Epithelial cell of prostate (primary cell): ENCODE measurements at regions not wholly inside any gene's neighbourhood (a gene's known extent, or its start where the extent isn't known, plus 50 kb on each side); places are given as distances from the start of the nearest gene placed in this dataset.

Source experiments
- DNase-seq: peaks from one replicate; pipeline ENCODE4 v3.0.0-alpha.2; 2011; ENCODE audit warnings: low read depth, low spot score
- H3K27ac ChIP-seq: fragments of 450-650 bp; 2 replicates; pipeline ENCODE4 v1.5.1; 2017; ENCODE audit warnings: mild to moderate bottlenecking

DNA sequence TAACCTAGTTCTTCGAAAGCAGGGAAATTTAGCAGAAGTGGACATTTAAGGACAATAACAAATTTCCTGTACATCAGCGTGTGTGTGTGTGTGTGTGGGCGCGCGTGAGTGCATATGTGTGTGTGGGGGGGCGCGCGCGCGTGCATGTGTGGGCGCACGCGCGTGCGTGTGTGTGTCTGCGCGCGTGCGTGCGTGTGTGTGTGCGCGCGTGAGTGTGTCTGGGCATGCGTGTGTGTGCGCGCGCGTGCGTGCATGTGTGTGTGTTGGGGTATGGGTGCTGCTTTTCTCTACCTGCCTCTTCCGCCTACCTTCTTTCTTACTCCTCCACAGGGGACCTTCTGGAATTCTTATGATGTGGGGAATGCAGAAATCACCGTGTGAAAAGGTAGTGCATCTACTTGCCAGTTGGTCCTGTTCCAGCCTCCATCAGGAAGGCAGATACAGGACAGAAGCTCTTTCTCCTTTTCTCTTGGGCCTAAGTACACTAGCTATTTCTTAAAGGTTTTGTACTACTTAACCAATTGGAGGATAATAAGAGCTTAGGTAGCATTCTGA, 165.4 kb upstream of the KCNK2 start:
- H3K27ac ChIP-seq: no peak overlapping the region
- DNase-seq: no peak

DNA sequence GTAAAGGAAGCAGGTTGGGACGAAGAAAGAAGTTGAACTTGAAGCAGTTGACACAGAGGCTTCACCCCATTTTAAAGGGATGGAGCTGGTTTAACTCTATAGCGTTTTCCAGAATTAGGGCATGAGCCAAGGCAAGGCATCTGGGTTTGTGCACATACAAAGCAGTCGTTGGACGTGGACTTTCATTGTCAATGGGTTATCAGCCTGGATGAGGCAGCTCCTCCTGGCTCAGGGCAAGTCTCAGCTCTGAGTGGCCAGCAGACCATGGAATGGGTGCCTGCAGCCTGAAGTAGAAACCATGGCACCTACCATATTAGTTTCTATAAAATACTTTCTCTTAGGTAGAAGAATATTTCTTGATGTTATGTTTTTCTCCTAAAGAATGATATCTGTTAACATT, 163.8 kb upstream of the KCNK2 start:
- H3K27ac ChIP-seq: no peak overlapping the region
- DNase-seq: no peak

DNA sequence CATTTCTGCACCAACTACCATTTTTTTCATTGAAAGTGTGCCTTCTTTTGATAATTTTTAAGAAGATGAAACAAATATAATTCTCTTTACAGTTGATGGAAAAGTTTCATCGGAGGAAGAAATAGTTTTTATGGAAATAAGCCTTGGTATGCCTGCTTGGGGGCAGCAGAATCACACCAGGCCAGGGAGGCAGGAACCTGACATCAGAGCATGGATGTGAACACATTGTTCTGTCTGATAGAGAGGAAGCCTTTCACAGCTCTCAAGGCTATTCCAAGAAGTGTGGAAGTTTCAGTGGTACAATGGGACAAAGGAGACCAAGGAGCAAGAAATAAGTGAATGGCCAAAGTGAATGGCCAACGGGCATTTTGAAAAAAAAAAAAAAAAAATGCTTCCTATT, 162.2 kb upstream of the KCNK2 start:
- no peak for DNase-seq
- H3K27ac ChIP-seq: no peak overlapping the region

GRCh38 chr1:214923278-214923915, 159.1 kb upstream of the KCNK2 start:
- DNase-seq: no peak
- no peak overlapping the region for H3K27ac ChIP-seq

DNA sequence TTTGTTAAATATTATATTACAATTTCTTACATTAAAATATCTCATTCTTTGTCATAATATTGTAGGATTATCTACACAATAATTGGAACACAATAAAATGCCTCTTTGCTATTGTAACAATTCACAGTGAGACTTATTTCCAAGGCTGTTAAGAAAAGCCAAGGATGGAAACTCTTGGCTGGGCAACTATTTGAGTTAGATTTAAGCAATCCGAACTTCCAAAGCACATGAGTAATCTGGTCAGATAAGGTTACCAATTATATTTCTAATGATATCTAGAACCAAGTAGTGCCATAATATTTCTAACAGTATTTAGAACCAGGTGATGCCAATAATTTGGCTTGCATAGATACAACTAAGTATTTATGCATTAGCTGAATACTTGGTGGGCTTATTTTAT, 154.7 kb upstream of the KCNK2 start:
- no peak for DNase-seq
- H3K27ac ChIP-seq: no peak overlapping the region

DNA sequence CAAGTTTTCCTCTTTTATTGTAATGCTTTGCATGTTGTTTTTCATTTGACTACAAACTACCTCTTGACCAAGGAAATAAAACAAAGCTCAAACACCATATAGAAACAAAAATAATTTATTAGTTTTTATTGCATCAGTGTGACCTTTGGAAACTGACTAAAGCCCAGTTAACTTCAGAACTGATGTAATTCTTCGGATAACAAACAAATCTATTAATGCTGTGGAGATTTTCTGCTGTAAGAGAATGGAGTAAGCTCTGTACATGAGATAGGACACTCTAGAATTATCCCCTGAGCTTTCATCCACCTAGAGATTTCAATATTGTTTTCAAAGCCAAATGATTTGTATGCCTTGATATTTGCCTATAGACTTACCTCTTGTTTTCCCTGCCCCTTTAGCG, 154.0 kb upstream of the KCNK2 start:
- no peak overlapping the region for H3K27ac ChIP-seq

DNA sequence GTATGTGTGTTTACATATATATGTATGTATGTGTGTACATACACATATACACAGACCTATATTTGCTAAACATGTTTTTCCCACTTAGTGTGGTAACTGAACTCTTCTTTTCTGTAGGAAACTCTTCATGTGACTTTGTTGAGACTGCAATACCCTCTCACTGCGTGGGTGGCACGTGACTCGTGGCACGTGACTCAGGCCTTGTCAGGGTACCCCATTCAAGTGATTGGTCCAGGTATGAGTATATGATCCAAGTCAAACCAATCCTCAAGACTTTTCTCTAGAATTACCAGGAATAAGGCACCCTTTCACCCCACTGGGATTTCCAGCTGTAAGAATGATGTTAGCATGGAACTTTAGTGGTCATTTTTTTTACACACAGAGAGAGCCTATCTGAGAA, 149.2 kb upstream of the KCNK2 start:
- no peak for DNase-seq
- no peak overlapping the region for H3K27ac ChIP-seq

More for the DNA sequence above, 154.0 kb upstream of the KCNK2 start:
- DNase-seq: no peak

- no peak for DNase-seq
- no peak overlapping the region for H3K27ac ChIP-seq
These were observed 148.5 kb upstream of the KCNK2 start for GRCh38 chr1:214934045-214934444.

GRCh38 chr1:214935258-214935657, 147.3 kb upstream of the KCNK2 start:
- no peak overlapping the region for H3K27ac ChIP-seq
- DNase-seq: no peak

DNA sequence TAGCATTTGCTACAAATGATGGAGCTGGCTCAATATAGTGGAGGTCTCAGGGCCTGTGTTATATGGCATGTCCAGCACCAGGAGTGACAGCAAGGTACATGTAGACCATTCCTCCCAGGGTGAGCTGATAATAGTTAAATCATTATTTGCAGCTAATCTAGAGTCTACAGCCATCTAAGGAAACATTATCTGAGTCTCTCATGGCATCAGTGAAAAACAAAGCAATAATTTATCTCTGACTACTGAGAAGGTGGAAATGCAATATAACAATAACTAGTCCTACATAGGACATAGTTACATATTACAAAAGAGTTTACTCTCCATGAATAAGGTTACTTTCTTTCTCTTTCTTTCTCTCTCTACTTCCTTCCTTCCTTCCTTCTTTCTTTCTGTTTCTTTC, 143.4 kb upstream of the KCNK2 start:
- no peak for DNase-seq
- H3K27ac ChIP-seq: no peak overlapping the region

GRCh38 chr1:214941061-214941460, 141.5 kb upstream of the KCNK2 start:
- no peak for DNase-seq
- H3K27ac ChIP-seq: no peak overlapping the region

DNA sequence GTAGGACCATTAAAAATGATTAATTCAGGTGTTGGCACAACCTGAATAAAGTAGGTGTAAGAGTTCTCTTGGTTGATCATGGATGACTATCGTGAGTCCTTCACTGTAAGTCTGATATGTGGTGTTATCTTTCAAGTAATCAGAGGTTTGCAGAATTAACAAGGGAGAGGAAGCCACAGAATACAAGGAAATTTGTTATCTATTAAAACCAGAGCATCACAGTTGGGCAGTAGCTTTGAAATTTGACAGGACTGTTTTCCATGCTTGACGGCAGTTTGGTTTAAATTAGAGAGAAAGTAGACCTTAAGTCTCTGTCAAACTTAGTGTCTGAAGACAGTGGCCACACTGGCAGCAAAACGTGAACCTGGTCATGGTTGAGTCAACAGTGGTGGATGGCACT, 139.5 kb upstream of the KCNK2 start:
- no peak overlapping the region for H3K27ac ChIP-seq
- no peak for DNase-seq

GRCh38 chr1:214946615-214947014, 135.9 kb upstream of the KCNK2 start:
- H3K27ac ChIP-seq: no peak overlapping the region
- DNase-seq: no peak

DNA sequence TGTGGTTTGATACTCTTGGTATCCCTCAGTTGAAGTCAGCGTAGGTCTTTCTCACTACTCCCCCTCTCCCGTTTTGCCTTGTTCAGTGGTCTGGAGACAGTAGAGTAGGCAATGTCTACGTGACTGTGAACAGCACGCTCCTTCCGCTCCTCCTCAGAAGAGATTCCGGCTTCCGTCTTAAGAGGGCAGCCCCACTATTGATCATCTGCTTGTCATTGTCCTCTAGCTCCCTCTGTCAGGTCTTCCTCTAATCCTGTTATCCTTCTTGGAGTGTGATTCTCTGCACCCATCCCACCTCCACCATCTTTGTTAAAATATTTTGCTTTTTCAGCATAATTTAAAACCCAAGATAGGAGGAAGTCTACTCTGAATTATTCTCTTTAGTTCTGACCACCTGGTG, 129.9 kb upstream of the KCNK2 start:
- no peak overlapping the region for H3K27ac ChIP-seq
- DNase-seq: no peak

- DNase-seq: no peak
- no peak overlapping the region for H3K27ac ChIP-seq
These were observed 128.5 kb upstream of the KCNK2 start for GRCh38 chr1:214953901-214954616.

- no peak for DNase-seq
- H3K27ac ChIP-seq: no peak overlapping the region
These were observed 128.0 kb upstream of the KCNK2 start for GRCh38 chr1:214954617-214954949.

- peak overlapping the region; percentile 81 for H3K27ac ChIP-seq
- peak; percentile 62 for DNase-seq
These were observed 125.0 kb upstream of the KCNK2 start for GRCh38 chr1:214957330-214958137.

DNA sequence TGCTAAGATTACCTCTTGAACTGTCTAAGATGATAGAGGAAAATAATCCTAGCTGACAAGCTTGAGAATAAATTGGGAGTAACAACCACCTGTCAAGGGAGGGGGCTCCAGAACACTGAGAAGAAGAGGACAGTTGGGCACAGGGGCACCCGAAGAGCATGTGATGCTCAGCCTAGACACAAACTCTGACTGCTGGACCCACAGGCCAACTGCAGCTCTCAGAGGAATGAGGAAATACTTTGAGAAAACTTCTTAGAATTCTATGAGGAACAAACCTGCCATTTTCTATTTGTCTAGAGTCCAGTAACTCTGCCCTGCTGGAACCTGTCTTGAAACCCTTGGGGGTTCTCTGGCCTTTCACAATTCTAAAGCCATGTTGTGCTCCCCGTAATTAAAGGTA, 124.1 kb upstream of the KCNK2 start:
- peak overlapping the region; percentile 81 for H3K27ac ChIP-seq
- no peak for DNase-seq

GRCh38 chr1:214966346-214966745, 116.2 kb upstream of the KCNK2 start:
- no peak for DNase-seq
- no peak overlapping the region for H3K27ac ChIP-seq

DNA sequence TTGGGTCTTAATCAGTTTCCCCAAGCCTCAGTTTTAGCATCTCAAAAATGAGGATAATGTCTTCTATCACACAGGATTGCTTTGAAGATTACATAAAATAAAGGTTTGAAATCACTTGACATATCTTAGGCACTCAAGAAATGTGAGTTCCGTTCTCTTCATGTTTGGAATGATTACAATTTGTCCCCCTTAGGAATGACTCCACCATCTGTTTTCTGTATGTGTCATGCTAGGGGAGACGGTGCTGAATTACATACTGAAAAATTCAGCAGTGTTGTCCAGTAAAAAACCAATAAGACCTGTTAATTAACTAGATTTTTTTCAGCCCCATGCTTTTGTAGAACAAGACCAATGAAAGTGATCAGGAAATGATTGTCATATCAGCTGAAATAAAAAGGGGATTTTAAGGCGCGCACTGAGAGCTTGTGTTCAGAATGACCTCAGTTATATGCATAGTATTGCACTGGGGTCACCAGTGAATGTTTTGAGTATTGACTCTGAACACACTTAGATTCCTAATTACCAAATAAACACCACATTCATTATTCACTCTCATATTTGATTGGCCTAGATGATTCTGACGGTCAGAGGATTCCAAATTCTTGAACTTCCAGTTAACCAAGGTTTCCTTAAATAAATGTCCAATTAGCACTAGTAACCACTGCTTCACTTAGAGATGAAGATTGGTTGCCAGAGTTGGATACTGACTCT, 114.5 kb upstream of the KCNK2 start:
- no peak for DNase-seq
- no peak overlapping the region for H3K27ac ChIP-seq

DNA sequence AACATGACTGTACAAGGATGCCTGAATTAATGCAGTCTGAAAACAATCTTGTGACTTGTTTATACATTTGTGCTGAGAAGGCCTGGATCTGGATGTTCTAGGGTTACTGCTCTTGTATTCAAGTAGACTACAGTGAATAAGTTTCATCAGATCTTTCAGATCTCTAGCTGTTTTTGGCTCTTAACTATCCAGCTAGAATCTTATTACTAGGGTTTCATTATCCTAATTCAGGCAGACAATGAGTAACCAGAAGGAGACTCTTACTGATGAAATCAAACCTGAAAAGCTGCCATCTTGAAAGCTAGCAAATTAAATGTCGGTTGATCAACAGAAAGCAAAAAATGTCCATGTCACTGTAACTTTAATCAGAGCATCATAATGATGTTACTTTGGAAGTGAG, 112.5 kb upstream of the KCNK2 start:
- no peak for DNase-seq
- H3K27ac ChIP-seq: no peak overlapping the region
